Breast epithelium (tissue), 4 donors: ENCODE measurements at regions not wholly inside any gene's neighbourhood (a gene's known extent, or its start where the extent isn't known, plus 50 kb on each side); places are given as distances from the start of the nearest gene placed in this dataset.

Experiments used
- DNase-seq, 2 donors: peaks; one replicate each; pipeline ENCODE4 v3.0.0-alpha.2; 2019; ENCODE audit warnings: low spot score in 2 of 2
- H3K27ac ChIP-seq, 2 donors: fragments of 200-600 bp; sonication (generic) in 1 of 2; one replicate each; pipeline ENCODE4 v1.5.1; 2016 to 2019; ENCODE audit warnings: mild to moderate bottlenecking in 1 of 2
- H3K27me3 ChIP-seq, 2 donors: fragments of 200-600 bp; sonication (generic) in 1 of 2; one replicate each; pipeline versions ENCODE4 v1.5.1 to v1.6.0; 2017 to 2019; ENCODE audit warnings: control low read depth in 1 of 2, mild to moderate bottlenecking in 1 of 2
- H3K36me3 ChIP-seq: fragments of 200-600 bp; one replicate; pipeline ENCODE4 v1.5.1; 2019
- H3K4me1 ChIP-seq, 2 donors: fragments of 200-600 bp; sonication (generic); one replicate each; pipeline ENCODE4 v1.5.1; 2016 to 2019; ENCODE audit warnings: control low read depth in 1 of 2
- H3K4me3 ChIP-seq, 3 donors: fragments of 200-600 bp; sonication (generic); 1 replicate in 2 of 3; 2 replicates in 1 of 3; pipeline ENCODE4 v1.5.1; 2016 to 2019; ENCODE audit warnings: mild to moderate bottlenecking in 3 of 3, moderate library complexity in 2 of 3
- H3K9me3 ChIP-seq, 2 donors: fragments of 200-600 bp; sonication (generic) in 1 of 2; one replicate each; pipeline ENCODE4 v1.5.1; 2016 to 2019; ENCODE audit warnings: control low read depth in 1 of 2
- CTCF ChIP-seq, 3 donors: fragments of 450-650 bp; IDR thresholded peaks; one replicate each; pipeline ENCODE4 v1.5.1; 2016 to 2017; ENCODE audit warnings: antibody characterized with exemption in 3 of 3, mild to moderate bottlenecking in 3 of 3, moderate library complexity in 3 of 3
- POLR2A ChIP-seq: fragments of 450-650 bp; IDR thresholded peaks from one replicate; pipeline ENCODE4 v1.6.1; 2016; ENCODE audit warnings: antibody characterized with exemption, mild to moderate bottlenecking, moderate library complexity
- POLR2AphosphoS5 ChIP-seq, 3 donors: sonication (generic); formaldehyde crosslinking; IDR thresholded peaks; one replicate each; pipeline ENCODE4 v1.6.1; 2017; ENCODE audit warnings: antibody characterized with exemption in 3 of 3
- intact Hi-C: fragments of 100-400 bp; cut with DNase I; formaldehyde crosslinking; loops from one replicate; pipeline ENCODE4 v1.15.1; 2023; ENCODE audit warnings: low total_unique reads

- no peaks in the 10 kb centered on the region for H3K36me3 ChIP-seq
- H3K9me3 ChIP-seq = no peaks in the 10 kb centered on the region
- H3K4me1 ChIP-seq = no peaks in the 10 kb centered on the region
- no peak for DNase-seq
- no peak within 1 kb of the TSS for H3K27ac ChIP-seq
- H3K4me3 ChIP-seq = no peak within 1 kb of the TSS
- intact Hi-C loops = no loop called here
- TF ChIP-seq CTCF (IDR thresholded peaks at IDR 0.05) (no peak), POLR2A (no peak), POLR2AphosphoS5 (IDR thresholded peaks at IDR 0.05) (no peak)
- H3K27me3 ChIP-seq = no peaks in the 10 kb centered on the region
These were observed 267.2 kb downstream of the MFSD1 start, which contains the start of gene IQCJ for GRCh38 chr3:159069091-159069490. IQCJ (plus strand) TSS chr3:159069319.

- no peak for DNase-seq
- no peaks in the 10 kb centered on the region for H3K9me3 ChIP-seq
- intact Hi-C loops = no loop called here
- H3K36me3 ChIP-seq = no peaks in the 10 kb centered on the region
- H3K27ac ChIP-seq = no peak overlapping the region
- TF ChIP-seq POLR2AphosphoS5 (IDR thresholded peaks at IDR 0.05) (no peak), POLR2A (no peak), CTCF (IDR thresholded peaks at IDR 0.05) (no peak)
- H3K4me1 ChIP-seq = no peaks in the 10 kb centered on the region
- H3K4me3 ChIP-seq = no peak overlapping the region
- no peaks in the 10 kb centered on the region for H3K27me3 ChIP-seq
These were observed 268.1 kb downstream of the MFSD1 start for GRCh38 chr3:159069866-159070425.

GRCh38 chr3:159074756-159075701 is 273.2 kb downstream of the MFSD1 start:
- TF ChIP-seq POLR2AphosphoS5 (IDR thresholded peaks at IDR 0.05) = no peak
- Histone ChIP-seq H3K4me3 (no peak overlapping the region), H3K27ac (no peak overlapping the region), H3K27me3 (no peaks in the 10 kb centered on the region), H3K36me3 (no peaks in the 10 kb centered on the region), H3K4me1 (no peaks in the 10 kb centered on the region), H3K9me3 (no peaks in the 10 kb centered on the region)
- DNase-seq = no peak
- intact Hi-C loops = no loop called here

DNA sequence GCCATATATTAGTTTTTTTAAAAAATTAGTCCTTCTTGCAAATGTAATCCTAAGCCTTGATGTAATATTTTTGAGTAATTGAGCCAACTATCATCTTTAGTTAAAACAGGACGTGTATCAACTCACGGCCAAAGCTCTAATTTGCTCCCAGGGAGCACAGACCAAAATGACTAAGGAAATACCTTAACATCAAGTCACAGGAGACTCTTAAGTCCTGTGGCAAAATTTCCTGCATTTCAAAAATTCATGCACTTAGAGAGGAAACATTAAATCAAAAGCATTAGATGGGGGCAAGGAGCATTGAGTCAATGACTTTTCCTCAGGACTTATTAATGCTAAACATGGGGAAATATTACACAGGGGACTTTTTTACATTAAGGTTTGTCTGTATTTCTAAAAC is 276.0 kb downstream of the MFSD1 start:
- Histone ChIP-seq H3K36me3 (no peaks in the 10 kb centered on the region), H3K27ac (no peak overlapping the region), H3K9me3 (no peaks in the 10 kb centered on the region), H3K4me1 (no peaks in the 10 kb centered on the region), H3K27me3 (no peaks in the 10 kb centered on the region), H3K4me3 (no peak overlapping the region)
- intact Hi-C loops = no loop called here
- DNase-seq = no peak
- no peak for TF ChIP-seq CTCF (IDR thresholded peaks at IDR 0.05)
- TF ChIP-seq POLR2A = no peak
- no peak for TF ChIP-seq POLR2AphosphoS5 (IDR thresholded peaks at IDR 0.05)

DNA sequence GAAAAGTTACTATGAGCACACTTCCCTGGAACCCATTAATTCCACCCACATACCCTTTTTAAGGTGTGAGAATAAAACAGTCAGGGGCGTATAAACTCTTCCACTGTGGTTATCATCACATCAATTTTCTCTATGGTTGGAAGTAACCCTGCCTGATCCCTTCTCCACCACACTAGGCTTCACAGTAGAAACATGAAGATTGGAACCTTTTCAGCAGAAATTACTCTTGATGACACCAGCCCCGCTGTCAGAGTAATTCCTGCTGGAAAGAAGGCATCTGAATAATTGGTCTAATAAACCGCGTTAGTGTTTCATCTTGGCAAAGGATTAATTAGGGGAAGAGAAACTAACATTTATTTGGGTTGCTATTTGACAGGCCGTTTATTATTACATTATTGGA is 278.4 kb downstream of the MFSD1 start:
- Histone ChIP-seq H3K27ac (no peak overlapping the region), H3K4me3 (no peak overlapping the region), H3K9me3 (no peaks in the 10 kb centered on the region), H3K36me3 (no peaks in the 10 kb centered on the region), H3K27me3 (no peaks in the 10 kb centered on the region), H3K4me1 (no peaks in the 10 kb centered on the region)
- DNase-seq = no peak
- intact Hi-C loops = no loop called here
- no peak for TF ChIP-seq CTCF (IDR thresholded peaks at IDR 0.05)
- TF ChIP-seq POLR2AphosphoS5 (IDR thresholded peaks at IDR 0.05) = no peak
- TF ChIP-seq POLR2A = no peak
